ENCODE measurements at regions not wholly inside any gene's neighbourhood (a gene's known extent, or its start where the extent isn't known, plus 50 kb on each side); places are given as distances from the start of the nearest gene placed in this dataset.

- TF ChIP-seq TCF7L2 (IDR thresholded peaks at IDR 0.05; ENCODE audit: low read depth, low read length) (no peak), POLR2AphosphoS5 (IDR thresholded peaks at IDR 0.05; ENCODE audit: low read depth, low read length) (no peak), CTCF (IDR thresholded peaks at IDR 0.05) (no peak), SIN3A (IDR thresholded peaks at IDR 0.05; ENCODE audit: borderline replicate concordance, insufficient read depth, low read depth, low read length) (no peak)
- TF ChIP-seq, protein P1, sequence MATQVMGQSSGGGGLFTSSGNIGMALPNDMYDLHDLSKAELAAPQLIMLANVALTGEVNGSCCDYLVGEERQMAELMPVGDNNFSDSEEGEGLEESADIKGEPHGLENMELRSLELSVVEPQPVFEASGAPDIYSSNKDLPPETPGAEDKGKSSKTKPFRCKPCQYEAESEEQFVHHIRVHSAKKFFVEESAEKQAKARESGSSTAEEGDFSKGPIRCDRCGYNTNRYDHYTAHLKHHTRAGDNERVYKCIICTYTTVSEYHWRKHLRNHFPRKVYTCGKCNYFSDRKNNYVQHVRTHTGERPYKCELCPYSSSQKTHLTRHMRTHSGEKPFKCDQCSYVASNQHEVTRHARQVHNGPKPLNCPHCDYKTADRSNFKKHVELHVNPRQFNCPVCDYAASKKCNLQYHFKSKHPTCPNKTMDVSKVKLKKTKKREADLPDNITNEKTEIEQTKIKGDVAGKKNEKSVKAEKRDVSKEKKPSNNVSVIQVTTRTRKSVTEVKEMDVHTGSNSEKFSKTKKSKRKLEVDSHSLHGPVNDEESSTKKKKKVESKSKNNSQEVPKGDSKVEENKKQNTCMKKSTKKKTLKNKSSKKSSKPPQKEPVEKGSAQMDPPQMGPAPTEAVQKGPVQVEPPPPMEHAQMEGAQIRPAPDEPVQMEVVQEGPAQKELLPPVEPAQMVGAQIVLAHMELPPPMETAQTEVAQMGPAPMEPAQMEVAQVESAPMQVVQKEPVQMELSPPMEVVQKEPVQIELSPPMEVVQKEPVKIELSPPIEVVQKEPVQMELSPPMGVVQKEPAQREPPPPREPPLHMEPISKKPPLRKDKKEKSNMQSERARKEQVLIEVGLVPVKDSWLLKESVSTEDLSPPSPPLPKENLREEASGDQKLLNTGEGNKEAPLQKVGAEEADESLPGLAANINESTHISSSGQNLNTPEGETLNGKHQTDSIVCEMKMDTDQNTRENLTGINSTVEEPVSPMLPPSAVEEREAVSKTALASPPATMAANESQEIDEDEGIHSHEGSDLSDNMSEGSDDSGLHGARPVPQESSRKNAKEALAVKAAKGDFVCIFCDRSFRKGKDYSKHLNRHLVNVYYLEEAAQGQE (IDR thresholded peaks at IDR 0.05; ENCODE audit: insufficient read depth in 1 of 2, low read depth in 2 of 2, low read length in 1 of 2), result no peak
- no peaks in the 10 kb centered on the region for H3K9me3 ChIP-seq (ENCODE audit: control insufficient read depth, insufficient read depth, low read depth, low read length)
- H3K4me1 ChIP-seq (ENCODE audit: control insufficient read depth, insufficient read depth, low read length), result no peaks in the 10 kb centered on the region
- no peaks in the 10 kb centered on the region for H3K36me3 ChIP-seq (ENCODE audit: control insufficient read depth, insufficient read depth, low read length)
- ChIA-PET POLR2A (no interaction called here), CTCF (no interaction called here)
- no peak for ATAC-seq
- intact Hi-C loops (cut with micrococcal nuclease; ENCODE audit: unreplicated experiment) (no loop called here), in situ Hi-C loops (cut with HindIII; ENCODE audit: low pct_unique_long_range_greater_than_20kb, low sequenced_read_pairs) (no loop called here)
- no peak overlapping the region for H3K4me3 ChIP-seq (ENCODE audit: low read depth in 2 of 2, low read length in 2 of 2)
- DNase-seq (ENCODE audit: low read depth, low spot score), result no peak
- BruUV-seq (replicated peaks), result no TSS peak
- H3K27me3 ChIP-seq (ENCODE audit: control insufficient read depth, insufficient read depth, low read length), result no peaks in the 10 kb centered on the region
- no peak overlapping the region for H3K27ac ChIP-seq (ENCODE audit: low read length)
These were observed 1154.8 kb upstream of the ZEB2 start for GRCh38 chr2:145674705-145675104.

DNA sequence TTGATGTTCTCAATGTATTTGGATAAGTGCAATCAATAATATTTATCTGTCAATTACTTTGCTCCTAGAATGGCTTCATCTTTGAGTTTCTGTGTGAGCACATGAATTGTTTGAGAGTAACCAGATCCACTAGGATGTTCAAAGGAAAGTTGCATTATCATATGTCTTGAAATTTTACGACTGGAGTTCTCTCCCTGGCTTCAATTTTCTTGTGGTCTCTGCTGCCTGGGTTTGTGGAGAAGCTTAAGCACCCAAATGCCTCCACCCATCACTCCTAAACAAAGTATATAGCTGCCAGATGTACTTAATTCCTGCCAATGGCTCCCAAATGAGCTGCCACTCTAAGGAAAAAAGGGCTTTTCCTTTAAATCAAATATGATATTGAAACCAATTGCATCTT is 1149.4 kb upstream of the ZEB2 start:
- no TSS peak for BruUV-seq (replicated peaks)
- POLR2A ChIA-PET, result interaction anchor here (0.6 kb wide), 1 partner anchor 604 kb away, joined by 4 read pairs; no protein-coding TSS in a partner anchor

More for the DNA sequence above, 1149.4 kb upstream of the ZEB2 start:
- ATAC-seq (no peak), DNase-seq (ENCODE audit: low read depth, low spot score) (no peak)
- no peaks in the 10 kb centered on the region for H3K27me3 ChIP-seq (ENCODE audit: control insufficient read depth, insufficient read depth, low read length)
- CTCF ChIA-PET, result no interaction called here
- intact Hi-C loops (cut with micrococcal nuclease; ENCODE audit: unreplicated experiment) (no loop called here), in situ Hi-C loops (cut with HindIII; ENCODE audit: low pct_unique_long_range_greater_than_20kb, low sequenced_read_pairs) (no loop called here)
- no peaks in the 10 kb centered on the region for H3K36me3 ChIP-seq (ENCODE audit: control insufficient read depth, insufficient read depth, low read length)
- H3K4me3 ChIP-seq (ENCODE audit: low read depth in 2 of 2, low read length in 2 of 2), result no peak overlapping the region
- no peak for TF ChIP-seq SIN3A (IDR thresholded peaks at IDR 0.05; ENCODE audit: borderline replicate concordance, insufficient read depth, low read depth, low read length)
- TF ChIP-seq, protein P1 (IDR thresholded peaks at IDR 0.05; ENCODE audit: insufficient read depth in 1 of 2, low read depth in 2 of 2, low read length in 1 of 2), result no peak
- no peak for TF ChIP-seq POLR2AphosphoS5 (IDR thresholded peaks at IDR 0.05; ENCODE audit: low read depth, low read length)
- no peak for TF ChIP-seq TCF7L2 (IDR thresholded peaks at IDR 0.05; ENCODE audit: low read depth, low read length)
- TF ChIP-seq CTCF (IDR thresholded peaks at IDR 0.05), result no peak
- H3K4me1 ChIP-seq (ENCODE audit: control insufficient read depth, insufficient read depth, low read length), result no peaks in the 10 kb centered on the region
- H3K27ac ChIP-seq (ENCODE audit: low read length), result no peak overlapping the region
- H3K9me3 ChIP-seq (ENCODE audit: control insufficient read depth, insufficient read depth, low read depth, low read length), result no peaks in the 10 kb centered on the region
